ENCODE measurements at regions not wholly inside any gene's neighbourhood (a gene's known extent, or its start where the extent isn't known, plus 50 kb on each side); places are given as distances from the start of the nearest gene placed in this dataset.
"Not testable (repeated sequence)": the region's sequence is repeated elsewhere in the genome, so short reads cannot be mapped to it uniquely, and the experiment has no call there.

DNA sequence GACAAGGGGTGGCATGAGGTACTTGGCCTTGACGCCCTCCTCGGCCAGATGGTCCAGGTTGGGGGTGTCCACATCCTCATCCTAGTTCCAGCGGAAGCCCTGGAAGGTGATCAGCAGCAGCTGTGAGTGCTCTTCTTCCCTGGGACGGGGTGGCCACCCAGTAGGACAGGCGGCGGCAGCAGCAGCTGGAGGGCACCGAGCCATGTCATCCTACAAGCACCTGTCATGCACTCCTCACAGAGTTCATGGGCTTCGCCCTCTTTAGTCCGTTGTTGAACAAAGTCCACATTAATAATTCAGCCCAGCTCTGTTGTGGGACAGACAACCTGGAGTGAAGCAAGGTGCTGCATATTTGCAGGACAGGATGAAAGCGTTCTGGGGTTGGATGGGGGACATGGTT, 153.4 kb upstream of the CCZ1B start:
- intact Hi-C loops (cut with DNase I); DNase-seq (ENCODE audit: low spot score): not testable (repeated sequence)

DNA sequence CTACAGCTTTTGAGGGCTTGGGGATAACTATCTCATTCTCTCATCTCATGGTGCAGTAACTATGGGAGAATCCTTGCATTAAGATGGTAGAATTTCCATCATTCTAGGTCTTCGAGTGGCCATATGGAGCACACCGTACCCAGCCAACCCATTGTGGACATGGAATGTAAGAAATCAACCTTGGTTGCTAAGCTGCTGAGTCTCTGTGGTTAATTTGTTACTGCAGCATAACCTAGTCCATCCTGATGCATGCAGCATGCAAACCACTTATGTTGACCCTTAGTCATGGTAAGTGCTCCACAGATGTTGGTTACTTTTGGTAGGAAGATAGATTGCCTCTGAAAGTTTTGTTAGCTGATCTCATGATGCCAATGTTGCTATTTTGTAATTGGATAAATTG, 156.3 kb upstream of the CCZ1B start:
- DNase-seq (ENCODE audit: low spot score); intact Hi-C loops (cut with DNase I): not testable (repeated sequence)

DNA sequence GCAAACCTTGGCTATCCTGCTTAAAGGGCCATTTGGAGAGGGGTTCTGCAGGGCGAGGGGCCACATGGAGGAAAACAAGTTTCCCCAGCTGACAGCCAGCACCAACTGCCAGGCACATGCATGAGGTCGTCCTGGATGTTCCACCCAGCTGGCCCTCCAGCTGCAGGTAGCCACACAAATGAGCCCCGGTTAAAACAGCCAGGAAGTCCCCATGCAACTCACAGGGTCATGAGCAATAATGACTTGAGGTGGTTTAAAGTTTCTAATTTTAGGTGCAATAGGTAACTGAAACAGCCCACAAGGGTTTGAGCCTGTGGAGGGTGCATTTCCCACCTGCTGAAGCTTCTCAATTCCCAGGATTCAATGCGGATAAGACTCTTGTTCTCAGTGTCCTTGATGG, 160.8 kb upstream of the CCZ1B start:
- DNase-seq (ENCODE audit: low spot score); intact Hi-C loops (cut with DNase I): not testable (repeated sequence)

DNA sequence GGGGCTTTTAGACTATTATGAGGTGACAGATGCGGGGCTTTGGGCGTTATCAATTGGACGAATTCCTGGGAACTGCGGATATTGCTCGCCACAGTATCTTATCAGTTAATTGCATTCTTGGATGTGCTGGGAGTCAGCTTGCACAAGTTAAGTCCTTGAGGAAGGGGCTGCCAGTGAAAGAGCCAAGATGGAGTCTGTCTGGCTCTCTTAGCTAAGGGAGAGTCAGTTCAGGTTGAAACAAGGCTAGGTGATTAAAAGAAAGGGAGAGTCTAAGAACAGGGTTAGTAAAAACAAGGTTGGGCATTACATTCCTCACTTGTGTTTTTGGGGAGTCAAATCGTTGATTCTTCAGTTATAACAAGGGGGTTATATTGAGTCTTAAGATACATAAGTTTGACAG, 162.5 kb upstream of the CCZ1B start:
- DNase-seq (ENCODE audit: low spot score); intact Hi-C loops (cut with DNase I): not testable (repeated sequence)

DNA sequence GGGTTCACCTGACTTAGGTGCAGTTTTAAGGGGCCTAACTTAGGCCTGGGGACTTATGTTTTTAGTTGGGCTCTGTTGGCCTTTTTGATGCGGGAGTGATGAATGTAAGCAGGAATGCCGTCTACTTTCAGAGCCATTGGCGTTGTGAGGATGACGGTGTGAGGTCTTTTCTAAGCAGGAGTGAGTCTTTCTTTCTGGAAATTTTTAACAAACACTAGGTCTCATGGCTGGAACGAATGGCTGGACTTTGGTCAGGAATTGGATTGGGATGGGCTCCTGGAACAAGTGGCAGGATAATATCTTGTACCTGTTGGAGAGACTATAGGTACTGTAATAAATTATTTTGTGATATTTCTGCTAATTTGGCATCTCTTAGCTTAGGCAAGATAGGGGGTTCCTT, 163.9 kb upstream of the CCZ1B start:
- DNase-seq (ENCODE audit: low spot score); intact Hi-C loops (cut with DNase I): not testable (repeated sequence)

DNA sequence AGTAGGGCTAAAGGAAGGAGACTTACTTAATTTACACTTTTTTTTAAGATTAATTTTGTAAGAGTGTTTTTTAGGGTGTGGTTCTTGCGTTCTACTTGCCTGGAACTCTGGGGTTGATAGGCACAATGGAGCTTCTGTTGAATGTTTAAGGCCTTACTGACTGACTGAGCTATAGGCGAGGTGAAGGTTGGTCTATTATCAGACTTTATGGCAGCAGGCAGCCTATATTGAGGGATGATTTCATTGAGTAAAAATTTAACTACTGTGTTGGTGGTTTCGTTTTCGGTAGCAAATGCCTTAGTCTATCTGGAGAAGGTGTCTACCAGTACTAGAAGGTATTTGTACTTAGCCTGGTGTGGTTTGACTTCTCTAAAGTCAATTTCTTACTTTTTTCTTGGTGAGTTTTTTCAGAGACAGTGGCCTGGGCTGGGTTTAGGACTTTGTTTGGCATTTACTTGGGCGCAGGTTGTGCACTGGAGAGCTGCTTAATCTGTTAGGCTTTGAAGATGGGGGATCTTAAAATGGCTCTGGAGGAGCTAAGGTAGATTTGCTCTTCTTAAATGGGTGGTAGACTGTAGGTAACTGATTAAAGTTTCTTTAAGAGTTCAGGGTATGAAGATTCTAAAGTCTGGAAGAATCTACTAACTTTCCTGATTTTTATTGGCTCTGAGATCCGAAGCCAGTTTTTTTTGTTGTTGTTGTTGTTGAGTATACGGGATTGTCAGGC, 164.5 kb upstream of the CCZ1B start:
- intact Hi-C loops (cut with DNase I); DNase-seq (ENCODE audit: low spot score): not testable (repeated sequence)

DNA sequence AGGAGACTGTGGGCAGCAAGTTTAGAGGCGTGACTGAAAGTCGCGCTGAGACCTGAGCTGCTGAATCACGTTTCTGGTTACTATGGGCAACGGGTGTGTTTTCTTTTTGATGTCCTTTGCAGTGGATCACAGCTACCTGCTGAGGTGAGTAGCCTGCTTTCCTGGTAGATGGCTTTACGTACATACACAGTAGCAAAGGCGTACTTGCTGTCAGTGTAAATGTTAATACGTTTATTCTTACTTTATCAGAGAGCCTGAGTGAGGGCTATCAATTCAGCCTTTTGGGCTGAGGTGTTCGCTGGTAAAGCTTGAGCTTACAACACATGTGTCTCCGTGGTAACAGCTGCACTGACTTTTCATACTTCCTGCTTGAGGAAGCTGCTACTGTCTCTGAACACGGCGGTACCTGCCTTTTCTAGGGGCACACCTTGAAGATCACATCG, 165.1 kb upstream of the CCZ1B start:
- DNase-seq (ENCODE audit: low spot score); intact Hi-C loops (cut with DNase I): not testable (repeated sequence)

DNA sequence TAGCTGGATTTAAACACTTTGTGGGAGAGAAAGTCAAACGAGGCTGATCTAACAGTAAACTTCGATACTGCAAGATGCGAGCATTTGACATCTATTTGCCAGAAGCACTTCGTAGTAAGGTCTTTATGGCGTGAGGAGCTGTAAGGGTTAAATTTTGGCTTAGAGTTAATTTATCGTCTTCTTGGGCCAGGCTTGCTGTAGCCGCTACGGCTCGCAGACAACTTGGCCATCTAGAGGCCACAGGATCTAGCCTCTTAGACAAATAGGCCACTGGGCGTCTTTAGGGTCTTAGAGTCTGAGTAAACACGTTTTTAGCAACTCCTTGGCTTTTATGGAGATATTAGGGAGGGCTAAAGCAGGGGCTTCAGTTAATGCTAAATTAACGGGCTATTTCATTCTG, 165.6 kb upstream of the CCZ1B start:
- intact Hi-C loops (cut with DNase I): not testable (repeated sequence)

DNA sequence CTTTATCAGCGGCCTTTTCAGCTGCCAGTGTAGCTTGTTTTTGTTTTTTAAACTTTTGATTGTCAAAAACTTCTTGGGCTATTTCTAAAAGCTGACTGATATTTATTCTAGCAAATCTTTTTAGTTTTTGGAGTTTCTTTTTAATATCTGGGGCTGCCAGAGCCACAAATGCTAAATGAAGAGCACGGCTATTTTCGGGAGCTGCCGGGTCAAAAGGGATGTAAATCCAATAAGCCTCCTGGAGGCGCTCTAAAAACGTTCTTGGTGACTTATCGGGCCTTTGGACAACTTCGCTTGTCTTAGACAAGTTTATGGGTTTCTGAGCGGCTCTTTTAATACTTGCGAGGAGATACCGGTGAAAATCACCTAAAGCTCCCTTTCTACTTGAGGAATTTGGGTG, 166.1 kb upstream of the CCZ1B start:
- intact Hi-C loops (cut with DNase I); DNase-seq (ENCODE audit: low spot score): not testable (repeated sequence)

More for the DNA sequence above, 165.6 kb upstream of the CCZ1B start:
- not testable (repeated sequence) for DNase-seq (ENCODE audit: low spot score)

DNA sequence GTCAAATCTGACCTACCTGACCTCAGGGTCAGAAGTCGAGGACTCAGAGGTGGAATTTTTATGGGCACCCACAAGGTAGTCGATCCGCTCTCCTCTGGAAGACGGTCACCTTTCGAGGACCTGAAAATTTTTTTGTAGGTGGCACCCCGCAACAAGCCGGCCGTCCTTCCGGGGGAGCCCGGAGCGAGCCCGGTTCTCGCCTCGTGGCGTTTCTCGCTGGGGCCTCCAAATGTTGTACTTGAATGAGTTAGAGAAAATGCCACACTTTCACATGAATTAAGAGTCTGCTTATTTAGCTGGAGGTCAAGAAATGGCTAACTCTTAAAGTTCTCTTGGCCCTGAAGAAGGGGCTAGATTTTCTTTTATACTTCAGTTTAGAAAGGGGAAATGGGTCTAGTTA, 169.0 kb upstream of the CCZ1B start:
- intact Hi-C loops (cut with DNase I); DNase-seq (ENCODE audit: low spot score): not testable (repeated sequence)

DNA sequence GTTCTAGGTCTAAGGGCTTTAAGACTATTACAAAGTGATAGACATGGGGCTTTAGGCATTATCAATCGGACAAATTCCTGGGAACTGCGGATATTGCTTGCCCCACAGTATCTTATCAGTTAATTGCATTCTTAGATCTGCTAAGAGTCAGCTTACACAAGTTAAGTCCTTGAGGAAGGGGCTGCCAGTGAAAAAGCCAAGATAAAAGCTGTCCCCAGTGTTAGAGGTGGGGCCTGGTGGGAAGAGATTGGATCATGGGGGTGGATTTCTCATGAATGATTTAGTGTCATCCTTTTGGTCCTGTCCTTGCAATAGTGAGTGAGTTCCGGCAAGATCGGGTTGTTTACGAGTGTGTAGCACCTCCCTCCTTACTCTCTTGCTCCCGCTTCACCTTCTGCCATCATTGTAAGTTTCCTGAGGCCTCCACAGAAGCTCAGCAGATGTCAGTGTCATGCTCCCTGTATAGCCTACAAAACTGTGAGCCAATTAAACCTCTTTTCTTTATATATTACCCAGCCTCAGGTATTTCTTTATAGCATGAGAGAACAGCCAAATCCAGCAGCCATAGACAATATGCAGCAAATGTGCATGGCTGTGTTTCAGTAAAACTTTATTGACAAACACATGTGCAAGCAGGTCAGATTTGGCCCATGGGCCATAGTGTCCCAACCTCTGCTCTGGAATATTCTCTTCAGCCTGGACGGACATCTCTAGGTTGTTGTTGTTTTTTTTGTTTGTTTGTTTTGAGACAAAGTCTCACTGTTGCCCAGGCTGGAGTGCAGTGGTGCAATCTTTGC, 169.6 kb upstream of the CCZ1B start:
- DNase-seq (ENCODE audit: low spot score); intact Hi-C loops (cut with DNase I): not testable (repeated sequence)

DNA sequence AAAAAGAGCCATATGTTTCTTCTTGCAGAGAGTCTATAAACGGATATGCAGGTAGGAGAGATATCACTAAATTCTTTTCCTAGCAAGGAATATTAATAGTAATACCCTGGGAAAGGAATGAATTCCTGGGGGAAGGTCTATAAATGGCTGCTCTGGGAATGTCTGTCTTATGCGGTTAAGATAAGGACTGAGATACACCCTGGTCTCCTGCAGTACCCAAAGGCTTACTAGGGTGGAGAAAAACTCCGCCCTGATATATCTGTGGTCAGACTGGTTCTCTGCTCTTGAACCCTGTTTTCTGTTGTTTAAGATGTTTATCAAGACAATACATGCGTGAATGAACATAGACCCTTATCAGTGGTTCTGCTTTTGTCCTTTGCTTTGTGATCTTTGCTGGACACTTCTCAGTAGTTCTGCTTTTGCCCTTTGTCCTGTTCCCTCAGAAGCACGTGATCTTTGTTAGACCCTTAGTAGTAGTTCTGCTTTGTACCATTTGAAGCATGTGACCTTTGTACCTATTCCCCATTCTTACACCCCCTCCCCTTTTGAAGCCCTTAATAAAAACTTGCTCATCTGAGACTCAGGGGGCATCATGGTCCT, 173.1 kb upstream of the CCZ1B start:
- DNase-seq (ENCODE audit: low spot score); intact Hi-C loops (cut with DNase I): not testable (repeated sequence)

DNA sequence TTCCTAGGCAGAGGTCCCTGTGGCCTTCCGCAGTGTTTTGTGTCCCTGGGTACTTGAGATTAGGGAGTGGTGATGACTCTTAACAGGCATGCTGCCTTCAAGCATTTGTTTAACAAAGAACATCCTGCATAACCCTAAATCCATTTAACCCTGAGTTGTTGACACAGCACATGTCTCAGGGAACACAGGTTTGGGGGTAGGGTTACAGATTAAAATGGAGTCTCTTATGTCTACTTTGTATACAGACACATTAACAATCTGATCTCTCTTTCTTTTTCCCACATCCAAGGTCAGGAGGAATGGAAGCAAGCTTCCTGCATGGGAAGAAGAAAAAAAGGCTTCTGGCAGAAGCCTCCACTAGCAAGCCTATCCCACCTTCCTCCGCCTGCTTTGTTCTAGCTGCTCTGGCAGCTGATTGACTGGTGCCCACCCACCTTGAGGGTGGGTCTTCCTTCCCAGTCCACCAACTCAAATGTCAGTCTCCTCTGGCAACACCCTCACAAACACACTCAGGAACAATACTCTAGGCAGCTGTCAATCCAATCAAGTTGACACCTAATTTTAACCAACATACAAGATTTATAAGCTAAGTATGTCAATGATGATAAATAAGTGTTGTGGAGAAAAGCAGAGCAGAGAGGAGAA, 176.5 kb upstream of the CCZ1B start:
- no peak for DNase-seq (ENCODE audit: low spot score)
- intact Hi-C loops (cut with DNase I): no loop called here

DNA sequence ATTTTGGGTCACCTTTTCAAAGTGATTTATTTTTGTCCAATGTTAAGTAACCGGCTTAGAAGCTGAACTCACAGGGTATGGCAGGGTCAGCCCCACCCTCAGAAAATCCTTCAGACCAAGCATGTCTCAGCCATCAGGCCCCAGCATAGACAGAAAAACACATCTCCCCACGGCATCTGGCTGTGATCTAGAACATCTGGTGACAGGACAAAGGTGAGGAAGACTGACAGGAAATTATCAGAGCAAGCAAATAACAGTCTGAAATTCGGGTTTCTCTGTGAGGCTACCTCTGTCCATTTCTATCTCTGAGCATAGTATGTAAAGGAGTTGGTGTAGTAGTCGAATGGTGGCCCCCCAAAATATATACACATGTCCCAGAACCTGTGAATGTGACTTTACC, 177.0 kb upstream of the C1GALT1 start:
- no peak for DNase-seq (ENCODE audit: low spot score)
- intact Hi-C loops (cut with DNase I): no loop called here

DNA sequence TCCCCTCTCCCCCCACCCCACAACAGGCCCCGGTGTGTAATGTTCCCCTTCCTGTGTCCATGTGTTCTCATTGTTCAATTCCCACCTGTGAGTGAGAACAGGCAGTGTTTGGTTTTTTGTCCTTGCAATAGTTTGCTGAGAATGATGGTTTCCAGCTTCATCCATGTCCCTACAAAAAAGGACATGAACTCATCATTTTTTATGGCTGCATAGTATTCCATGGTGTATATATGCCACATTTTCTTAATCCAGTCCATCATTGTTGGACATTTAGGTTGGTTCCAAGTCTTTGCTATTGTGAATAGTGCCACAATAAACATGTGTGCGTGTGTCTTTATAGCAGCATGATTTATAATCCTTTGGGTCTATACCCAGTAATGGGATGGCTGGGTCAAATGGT, 176.4 kb upstream of the C1GALT1 start:
- DNase-seq (ENCODE audit: low spot score); intact Hi-C loops (cut with DNase I): not testable (repeated sequence)

DNA sequence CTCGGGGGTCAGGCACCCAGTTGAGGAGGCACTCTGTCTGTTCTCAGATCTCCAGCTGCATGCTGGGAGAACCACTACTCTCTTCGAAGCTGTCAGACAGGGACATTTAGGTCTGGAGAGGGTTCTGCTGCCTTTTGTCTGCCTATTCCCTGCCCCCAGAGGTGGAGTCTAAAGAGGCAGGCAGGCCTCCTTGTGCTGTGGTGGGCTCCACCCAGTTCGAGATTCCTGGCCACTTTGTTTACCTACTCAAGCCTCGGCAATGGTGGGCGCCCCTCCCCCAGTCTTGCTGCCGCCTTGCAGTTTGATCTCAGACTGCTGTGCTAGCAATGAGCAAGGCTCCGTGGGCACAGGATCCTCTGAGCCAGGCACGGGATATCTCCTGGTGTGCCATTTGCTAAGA, 171.1 kb upstream of the C1GALT1 start:
- DNase-seq (ENCODE audit: low spot score); intact Hi-C loops (cut with DNase I): not testable (repeated sequence)

DNA sequence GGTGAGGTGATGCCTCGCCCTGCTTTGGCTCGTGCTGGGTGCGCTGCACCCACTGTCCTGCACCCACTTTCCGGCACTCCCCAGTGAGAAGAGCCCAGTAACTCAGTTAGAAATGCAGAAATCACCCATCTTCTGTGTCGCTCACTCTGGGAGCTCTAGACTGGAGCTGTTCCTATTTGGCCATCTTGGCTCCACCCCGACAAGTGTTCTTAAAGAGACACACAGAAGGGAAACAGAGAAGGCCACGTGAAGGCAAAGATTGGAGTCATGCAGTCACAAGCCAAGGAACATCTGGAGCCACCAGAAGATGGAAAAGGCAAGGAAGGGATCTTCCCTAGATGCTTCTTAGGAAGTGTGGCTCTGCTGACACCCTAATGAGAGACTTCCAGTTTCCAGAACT, 170.6 kb upstream of the C1GALT1 start:
- DNase-seq (ENCODE audit: low spot score); intact Hi-C loops (cut with DNase I): not testable (repeated sequence)

DNA sequence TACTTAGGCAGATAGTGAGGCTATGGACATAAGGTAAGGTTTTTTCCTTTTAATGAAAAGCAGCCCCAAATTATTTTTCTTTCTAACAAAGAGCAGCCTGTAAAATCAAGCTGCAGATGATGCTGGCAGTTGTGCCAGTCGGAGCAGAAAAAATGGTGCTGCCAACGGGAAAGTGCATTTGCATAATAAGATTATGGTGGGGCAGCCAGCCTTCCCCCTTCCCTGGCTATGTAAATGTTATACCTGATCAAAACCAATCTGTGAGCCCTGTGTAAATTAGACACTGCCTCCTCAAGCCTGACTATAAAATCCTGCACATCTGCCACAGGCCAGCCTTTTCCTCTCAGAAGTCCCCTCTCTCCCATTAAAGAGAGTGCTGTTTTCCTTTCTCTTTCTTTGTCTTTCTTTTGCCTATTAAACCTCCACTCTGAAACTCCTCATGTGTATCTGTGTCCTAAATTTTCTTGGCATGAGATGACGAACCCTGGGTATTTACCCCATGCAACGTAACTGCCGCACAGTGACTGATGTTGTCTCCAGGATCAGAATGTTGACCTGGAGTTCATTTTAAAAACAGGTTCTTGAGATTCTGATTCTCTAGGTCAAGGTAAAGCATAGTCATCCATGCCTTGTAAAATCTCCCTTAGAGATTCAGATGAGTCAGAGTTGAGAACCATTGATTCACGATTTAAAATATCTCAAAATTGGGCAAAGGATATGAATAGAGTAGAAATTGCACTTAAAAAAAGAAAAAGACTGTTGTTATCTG, 167.3 kb upstream of the C1GALT1 start:
- intact Hi-C loops (cut with DNase I): no loop called here
- no peak for DNase-seq (ENCODE audit: low spot score)

DNA sequence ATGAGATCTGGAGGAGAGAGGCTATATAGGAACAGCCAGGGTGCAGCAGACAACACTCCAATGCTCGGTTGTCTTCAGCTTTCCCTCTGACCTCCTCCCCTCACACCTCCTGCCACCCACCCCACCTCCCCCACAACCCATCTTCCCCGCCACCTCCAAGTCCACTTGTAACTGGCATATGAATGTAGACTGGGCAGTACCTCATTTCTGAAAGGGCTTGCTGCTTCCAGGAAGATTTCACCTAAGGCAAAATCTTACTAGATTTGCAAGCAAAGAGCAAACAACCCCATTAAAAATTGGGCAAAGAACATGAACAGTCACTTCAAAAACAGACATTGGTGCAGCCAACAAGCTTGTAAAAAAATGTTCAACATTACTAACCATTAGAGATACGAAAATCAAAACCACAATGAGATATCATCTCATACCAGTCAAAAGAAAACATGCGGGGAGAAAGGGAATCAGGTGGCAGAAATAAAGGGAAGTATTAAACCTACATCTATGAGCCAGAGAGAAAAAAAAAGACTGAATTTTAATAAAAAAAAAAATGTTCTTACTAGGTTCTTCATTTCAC, 164.6 kb upstream of the C1GALT1 start:
- DNase-seq (ENCODE audit: low spot score): no peak
- intact Hi-C loops (cut with DNase I): no loop called here

All from posterior vena cava (tissue), 2 donors.